Pancreas (tissue), 10 donors: ENCODE measurements at regions not wholly inside any gene's neighbourhood (a gene's known extent, or its start where the extent isn't known, plus 50 kb on each side); places are given as distances from the start of the nearest gene placed in this dataset.

ENCODE experiments used
- ATAC-seq, 4 donors: fragments of 200-7000 bp; cut with Tn5 transposase; one replicate each; pipeline versions ENCODE4 v1.8.0 to v1.9.1; 2020; ENCODE audit warnings: mild to moderate bottlenecking in 4 of 4, moderate library complexity in 4 of 4
- DNase-seq, 6 donors: peaks; one replicate each; pipeline ENCODE4 v3.0.0-alpha.2; 2020
- FAIRE-seq: peaks from 2 replicates; lab custom pipeline; 2012; peaks lifted over from hg19 to GRCh38; lab: Jason Lieb, UNC
- H3K27ac ChIP-seq, 4 donors: fragments of 200-600 bp; sonication (generic); 1 replicate in 3 of 4; 2 replicates in 1 of 4; pipeline versions ENCODE4 v1.5.0 to v1.8.0; 2020
- H3K27me3 ChIP-seq, 4 donors: fragments of 200-600 bp; one replicate each; pipeline ENCODE4 v1.8.0; 2021
- H3K36me3 ChIP-seq, 3 donors: fragments of 200-600 bp; sonication (generic) in 1 of 3; one replicate each; pipeline versions ENCODE4 v1.5.0 to v1.8.0; 2020 to 2021
- H3K4me1 ChIP-seq, 3 donors: fragments of 200-600 bp; one replicate each; pipeline ENCODE4 v1.8.0; 2021
- H3K4me3 ChIP-seq, 4 donors: fragments of 200-600 bp; sonication (generic) in 2 of 4; one replicate each; pipeline versions ENCODE4 v1.5.0 to v1.8.0; 2020 to 2021
- H3K9me3 ChIP-seq, 4 donors: fragments of 200-600 bp; one replicate each; pipeline ENCODE4 v1.8.0; 2021
- WGBS, 2 donors: extraction: QIAGEN DNeasy Blood & Tissue Kit; methylation state at CpG; one replicate each; pipeline ENCODE4 v1.1.7; 2013; 5-methylcytosine and 5-hydroxymethylcytosine counted together
- intact Hi-C, 3 donors: fragments of 100-400 bp; cut with DNase I; formaldehyde crosslinking; loops; one replicate each; pipeline versions ENCODE4 v1.11.1 to v1.14.2; 2022
- TF ChIP-seq, protein P1 (sequence below), 4 donors: fragments of 200-600 bp; sonication (generic) in 3 of 4; IDR thresholded peaks; one replicate each; pipeline versions ENCODE4 v1.5.0 to v1.8.0; 2021; ENCODE audit warnings: antibody characterized with exemption in 4 of 4
- donor health status: healthy with polysubstance abuse.
- donor health status: DM: no; HTN: no; CAD: no; lungs with moderate emphysema.
- donor health status: DM: no; HTN: no; CAD: no.
- donor health status: control.
- donor health status: control.
- donor health status: Bipolar disorder and iron deficiency.
- donor health status: DM: yes; HTN: yes; CAD: no.
- donor health status: DM: no; HTN: no; CAD: no.
- donor health status: DM: no; HTN: no; CAD: no.
- donor health status: DM: yes; HTN: yes; CAD: no.

DNA sequence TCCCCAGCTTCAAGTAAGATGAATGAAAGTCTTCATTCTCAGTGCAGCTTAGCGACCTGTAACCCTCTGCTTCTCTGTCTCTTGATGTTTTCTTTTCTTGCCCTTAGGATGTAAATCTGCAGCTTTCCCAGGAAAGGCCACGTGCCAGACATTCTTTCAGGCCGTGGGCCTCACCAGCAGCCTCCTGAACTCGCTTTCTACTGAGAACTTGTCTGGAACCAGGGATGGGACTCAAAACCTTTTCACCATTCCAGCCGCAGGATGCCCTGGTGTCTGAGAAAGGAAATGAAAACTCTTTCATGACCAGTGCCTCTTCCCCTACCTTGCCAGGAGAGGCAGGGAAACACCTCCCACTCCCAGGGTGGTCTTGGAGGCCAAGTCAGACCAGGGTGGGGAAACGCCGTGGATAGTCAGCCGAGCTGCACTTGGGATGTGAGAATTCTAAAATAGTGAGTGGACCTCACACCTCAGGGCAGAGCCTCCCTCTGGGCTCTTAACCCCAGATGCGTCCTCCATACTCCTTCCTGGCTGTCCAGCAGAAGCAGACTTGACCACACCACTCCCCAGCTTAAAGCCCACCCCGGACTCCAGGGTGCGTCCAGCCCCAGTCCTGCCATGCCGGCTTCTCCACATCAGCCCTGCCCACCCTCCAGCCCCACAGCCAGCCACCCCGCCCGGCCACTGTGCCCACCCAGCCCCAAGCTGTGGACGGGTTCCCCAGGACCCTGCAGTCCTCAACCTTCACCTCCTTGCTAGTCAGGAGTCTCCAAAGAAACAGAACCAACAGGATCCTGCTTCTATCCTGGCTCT, 115.5 kb downstream of the TWIST2 start:
- DNase-seq: no peak
- WGBS, 2 donors: 54 to 62% methylated on average over 14 to 15 of the region's 15 CpGs

DNA sequence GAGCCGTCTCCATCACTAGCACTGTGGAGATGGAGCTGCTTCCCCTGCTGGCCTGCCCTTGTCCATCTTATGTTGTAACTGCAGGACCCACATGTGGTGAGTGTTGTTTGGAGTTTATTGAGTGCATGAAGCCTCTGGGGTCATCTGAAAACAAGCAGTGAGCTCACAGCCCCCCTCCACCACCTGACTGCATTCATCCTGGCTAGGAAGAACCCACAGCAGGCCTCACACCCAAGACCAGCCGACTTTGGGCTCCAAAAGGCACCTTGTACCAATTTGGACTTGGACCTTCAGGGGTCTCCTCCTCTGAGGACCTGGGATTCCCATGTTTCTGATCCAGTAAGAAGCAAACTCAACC, 116.1 kb downstream of the TWIST2 start:
- Histone ChIP-seq H3K4me1 (no peaks in the 10 kb centered on the region), H3K4me3 (no peak overlapping the region), H3K27ac (no peak overlapping the region), H3K9me3 (no peaks in the 10 kb centered on the region), H3K36me3 (no peaks in the 10 kb centered on the region), H3K27me3 (no peaks in the 10 kb centered on the region)
- WGBS, 2 donors: 37 to 41% methylated on average over 2 of the region's 2 CpGs
- intact Hi-C loops: no loop called here
- ATAC-seq (no peak), FAIRE-seq (no peak), DNase-seq (no peak)
- TF ChIP-seq, protein P1, sequence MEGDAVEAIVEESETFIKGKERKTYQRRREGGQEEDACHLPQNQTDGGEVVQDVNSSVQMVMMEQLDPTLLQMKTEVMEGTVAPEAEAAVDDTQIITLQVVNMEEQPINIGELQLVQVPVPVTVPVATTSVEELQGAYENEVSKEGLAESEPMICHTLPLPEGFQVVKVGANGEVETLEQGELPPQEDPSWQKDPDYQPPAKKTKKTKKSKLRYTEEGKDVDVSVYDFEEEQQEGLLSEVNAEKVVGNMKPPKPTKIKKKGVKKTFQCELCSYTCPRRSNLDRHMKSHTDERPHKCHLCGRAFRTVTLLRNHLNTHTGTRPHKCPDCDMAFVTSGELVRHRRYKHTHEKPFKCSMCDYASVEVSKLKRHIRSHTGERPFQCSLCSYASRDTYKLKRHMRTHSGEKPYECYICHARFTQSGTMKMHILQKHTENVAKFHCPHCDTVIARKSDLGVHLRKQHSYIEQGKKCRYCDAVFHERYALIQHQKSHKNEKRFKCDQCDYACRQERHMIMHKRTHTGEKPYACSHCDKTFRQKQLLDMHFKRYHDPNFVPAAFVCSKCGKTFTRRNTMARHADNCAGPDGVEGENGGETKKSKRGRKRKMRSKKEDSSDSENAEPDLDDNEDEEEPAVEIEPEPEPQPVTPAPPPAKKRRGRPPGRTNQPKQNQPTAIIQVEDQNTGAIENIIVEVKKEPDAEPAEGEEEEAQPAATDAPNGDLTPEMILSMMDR (IDR thresholded peaks at IDR 0.05): no peak

More for the DNA sequence above, 115.5 kb downstream of the TWIST2 start:
- no peaks in the 10 kb centered on the region for H3K4me1 ChIP-seq
- no peaks in the 10 kb centered on the region for H3K36me3 ChIP-seq
- ATAC-seq: no peak
- H3K27ac ChIP-seq: no peak overlapping the region
- no peak overlapping the region for H3K4me3 ChIP-seq
- intact Hi-C loops: no loop called here
- TF ChIP-seq, protein P1 (IDR thresholded peaks at IDR 0.05): no peak
- no peaks in the 10 kb centered on the region for H3K9me3 ChIP-seq
- no peaks in the 10 kb centered on the region for H3K27me3 ChIP-seq
- FAIRE-seq: no peak

DNA sequence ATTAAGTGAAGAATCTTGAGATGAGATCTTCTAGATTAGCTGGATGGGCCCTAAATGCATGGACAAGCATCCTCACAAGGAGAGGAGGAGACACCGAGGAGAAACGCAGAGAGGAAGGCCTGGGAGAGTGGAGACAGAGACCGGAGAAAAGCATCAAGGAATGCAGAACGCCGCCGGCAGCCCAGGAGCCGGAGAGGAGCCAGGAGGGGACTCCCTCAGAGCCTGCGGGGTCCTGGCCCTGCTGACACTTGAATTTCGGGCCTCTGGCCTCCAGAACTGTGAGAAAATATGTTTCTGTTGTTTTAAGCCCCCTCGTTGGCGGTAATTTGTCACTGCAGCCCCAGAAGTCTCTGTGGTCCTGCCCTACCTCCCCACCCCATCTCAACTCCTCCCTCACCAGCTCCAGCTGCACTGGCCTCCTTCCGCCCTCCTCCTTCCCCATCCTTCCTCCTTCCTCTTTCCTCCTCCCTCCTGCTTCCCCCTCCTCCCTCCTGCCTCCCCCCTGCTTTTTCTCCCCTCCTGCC, 116.7 kb downstream of the TWIST2 start:
- Histone ChIP-seq H3K27ac (no peak overlapping the region), H3K4me1 (no peaks in the 10 kb centered on the region), H3K36me3 (no peaks in the 10 kb centered on the region), H3K27me3 (no peaks in the 10 kb centered on the region), H3K4me3 (no peak overlapping the region), H3K9me3 (no peaks in the 10 kb centered on the region)
- intact Hi-C loops: no loop called here
- FAIRE-seq: no peak
- TF ChIP-seq, protein P1 (IDR thresholded peaks at IDR 0.05): no peak
- 63 to 66% methylated on average over 11 to 12 of the region's 12 CpGs for WGBS, 2 donors
- DNase-seq: no peak
- ATAC-seq: no peak

DNA sequence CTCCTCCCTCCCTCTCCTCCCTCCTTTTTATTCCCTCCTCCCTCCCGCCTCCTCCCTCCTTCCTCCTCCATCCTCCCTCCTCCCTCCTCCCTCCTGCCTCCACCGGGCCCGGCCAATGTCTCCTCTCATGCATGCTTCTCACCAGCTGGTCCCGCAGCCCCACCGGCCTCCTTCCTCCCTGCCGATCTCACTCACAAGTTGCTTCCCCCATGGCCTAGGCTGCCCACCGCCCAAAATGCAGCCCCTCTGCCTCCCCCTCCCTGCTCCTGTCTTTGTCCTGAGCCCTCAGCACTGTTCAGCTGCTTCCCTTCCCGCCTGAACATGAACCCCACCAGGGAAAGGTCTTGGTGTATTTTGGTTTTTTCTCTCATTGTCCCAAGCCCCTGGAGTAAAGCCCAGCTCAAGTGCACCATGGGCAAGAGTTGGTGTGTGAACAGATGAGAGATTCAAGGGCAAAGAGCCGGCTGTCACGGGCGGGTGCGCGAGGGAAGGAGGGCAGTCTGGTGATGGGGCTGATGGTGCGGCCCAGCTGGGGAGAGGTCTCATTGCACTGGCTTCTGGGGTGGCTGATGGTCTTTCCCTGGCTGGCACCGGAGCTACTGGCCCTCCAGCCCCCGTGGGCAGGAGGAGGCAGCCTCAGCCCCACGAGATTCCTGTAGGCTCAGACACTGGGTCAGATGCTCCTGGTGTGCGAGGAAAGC, 117.6 kb downstream of the TWIST2 start:
- Histone ChIP-seq H3K36me3 (no peaks in the 10 kb centered on the region), H3K27ac (no peak overlapping the region), H3K4me1 (no peaks in the 10 kb centered on the region), H3K4me3 (no peak overlapping the region), H3K9me3 (no peaks in the 10 kb centered on the region), H3K27me3 (no peaks in the 10 kb centered on the region)
- FAIRE-seq (no peak), ATAC-seq (no peak), DNase-seq (no peak)
- TF ChIP-seq, protein P1 (IDR thresholded peaks at IDR 0.05): no peak
- 60 to 70% methylated on average over 17 to 18 of the region's 18 CpGs for WGBS, 2 donors
- intact Hi-C loops: no loop called here
